ENCODE measurements at regions not wholly inside any gene's neighbourhood (a gene's known extent, or its start where the extent isn't known, plus 50 kb on each side); places are given as distances from the start of the nearest gene placed in this dataset.
"Not testable (repeated sequence)": the region's sequence is repeated elsewhere in the genome, so short reads cannot be mapped to it uniquely, and the experiment has no call there.

- no peak for DNase-seq
Observed at GRCh38 chr5:56763711-56764466, 51.5 kb upstream of the MAP3K1 start.

GRCh38 chr5:56763182-56763581 is 52.2 kb upstream of the MAP3K1 start:
- no peak for DNase-seq

- no peak for DNase-seq
Observed at GRCh38 chr5:56761151-56761885, 54.0 kb upstream of the MAP3K1 start.

GRCh38 chr5:56760723-56761122 is 54.6 kb upstream of the MAP3K1 start:
- no peak for DNase-seq

- no peak for DNase-seq
Observed at GRCh38 chr5:56759521-56760216, 55.7 kb upstream of the MAP3K1 start.

- no peak for DNase-seq
Observed at GRCh38 chr5:56757077-56757476, 58.3 kb upstream of the MAP3K1 start.

GRCh38 chr5:56755036-56755555 is 60.3 kb upstream of the MAP3K1 start:
- no peak for DNase-seq

- not testable (repeated sequence) for DNase-seq
Observed at GRCh38 chr5:56753588-56753987, 61.8 kb upstream of the MAP3K1 start.

- DNase-seq: no peak
Observed at GRCh38 chr5:56751572-56752313, 63.6 kb upstream of the MAP3K1 start.

GRCh38 chr5:56749842-56750241 is 65.5 kb upstream of the MAP3K1 start:
- no peak for DNase-seq

- no peak for DNase-seq
Observed at GRCh38 chr5:56746553-56747339, 68.6 kb upstream of the MAP3K1 start.

- no peak for DNase-seq
Observed at GRCh38 chr5:56745864-56746263, 69.5 kb upstream of the MAP3K1 start.

GRCh38 chr5:56740868-56741267 is 74.5 kb upstream of the MAP3K1 start:
- no peak for DNase-seq

GRCh38 chr5:56739990-56740389 is 75.4 kb upstream of the MAP3K1 start:
- no peak for DNase-seq

GRCh38 chr5:56737951-56738606 is 77.3 kb upstream of the MAP3K1 start:
- no peak for DNase-seq

GRCh38 chr5:56737002-56737621 is 78.2 kb upstream of the MAP3K1 start:
- no peak for DNase-seq

GRCh38 chr5:56735849-56736641 is 79.3 kb upstream of the MAP3K1 start:
- DNase-seq: peak; percentile 69

- DNase-seq: peak; percentile 53
Observed at GRCh38 chr5:56734091-56734694, 81.2 kb upstream of the MAP3K1 start.

- no peak for DNase-seq
Observed at GRCh38 chr5:56733580-56733979, 81.8 kb upstream of the MAP3K1 start.

Measured in left kidney (tissue), 1 donor.